ES-I3 (cell line): ENCODE measurements at regions not wholly inside any gene's neighbourhood (a gene's known extent, or its start where the extent isn't known, plus 50 kb on each side); places are given as distances from the start of the nearest gene placed in this dataset.
"Not testable (repeated sequence)": the region's sequence is repeated elsewhere in the genome, so short reads cannot be mapped to it uniquely, and the experiment has no call there.

Experiments used
- H3K36me3 ChIP-seq: 2 replicates; pipeline ENCODE4 v1.6.1; 2013; ENCODE audit warnings: mild to moderate bottlenecking, low read length, control low read depth, moderate library complexity; ENCODE audit not compliant: insufficient read depth
- H3K4me1 ChIP-seq: 2 replicates; pipeline ENCODE4 v1.6.1; 2013; ENCODE audit warnings: mild to moderate bottlenecking, control low read depth, low read length; ENCODE audit not compliant: insufficient read depth
- H3K9ac ChIP-seq: 2 replicates; pipeline ENCODE4 v1.6.1; 2013; ENCODE audit warnings: low read depth, mild to moderate bottlenecking, low read length, moderate library complexity
- H3K9me3 ChIP-seq: 2 replicates; pipeline ENCODE4 v1.6.1; 2013; ENCODE audit warnings: mild to moderate bottlenecking, low read length, moderate library complexity; ENCODE audit not compliant: control insufficient read depth, insufficient read depth

DNA sequence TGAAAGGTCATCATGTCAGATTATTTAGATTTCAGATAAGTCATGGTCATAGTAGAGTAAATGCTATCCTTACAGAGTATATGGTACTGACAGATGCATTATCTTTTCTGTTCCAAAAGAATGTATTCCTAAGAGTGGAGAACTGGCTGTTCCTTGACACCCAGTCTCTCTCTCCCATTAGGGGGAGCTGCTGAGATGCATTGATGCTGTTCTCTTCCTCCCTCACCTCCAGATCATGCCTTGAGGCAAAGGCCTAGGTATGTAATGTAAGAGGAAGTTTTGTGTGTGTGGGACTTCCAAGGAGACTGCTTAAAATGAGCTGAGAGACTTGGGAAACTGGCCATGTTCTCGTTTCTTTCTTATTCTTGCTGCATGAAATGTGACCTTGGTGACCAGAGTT lies 979.5 kb upstream of the CELF4 start:
- H3K9ac ChIP-seq = no peak overlapping the region
- no peaks in the 10 kb centered on the region for H3K4me1 ChIP-seq
- H3K36me3 ChIP-seq = no peaks in the 10 kb centered on the region
- no peaks in the 10 kb centered on the region for H3K9me3 ChIP-seq

DNA sequence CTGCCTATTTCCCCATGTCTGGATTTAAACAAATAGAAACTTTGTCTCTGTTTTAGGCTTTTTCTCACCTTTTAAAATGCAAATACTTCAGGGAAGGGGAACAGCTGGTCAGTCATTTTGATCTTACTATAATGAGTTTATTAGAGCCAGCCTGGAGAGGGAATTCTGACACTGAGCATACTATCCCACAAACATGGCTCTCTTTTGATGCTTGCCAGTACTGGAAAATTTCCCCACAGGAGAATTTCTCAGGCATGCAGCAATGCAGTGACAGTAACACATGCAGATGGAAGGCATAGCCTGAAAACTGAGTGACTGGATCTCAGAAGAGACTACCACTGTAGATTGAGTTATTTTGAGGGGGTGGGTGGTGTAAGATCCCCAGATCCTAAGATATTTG lies 974.3 kb upstream of the CELF4 start:
- H3K36me3 ChIP-seq = no peaks in the 10 kb centered on the region
- H3K9me3 ChIP-seq = no peaks in the 10 kb centered on the region; the same call in 1 of the 2 replicates
- no peak overlapping the region for H3K9ac ChIP-seq
- H3K4me1 ChIP-seq = no peaks in the 10 kb centered on the region

DNA sequence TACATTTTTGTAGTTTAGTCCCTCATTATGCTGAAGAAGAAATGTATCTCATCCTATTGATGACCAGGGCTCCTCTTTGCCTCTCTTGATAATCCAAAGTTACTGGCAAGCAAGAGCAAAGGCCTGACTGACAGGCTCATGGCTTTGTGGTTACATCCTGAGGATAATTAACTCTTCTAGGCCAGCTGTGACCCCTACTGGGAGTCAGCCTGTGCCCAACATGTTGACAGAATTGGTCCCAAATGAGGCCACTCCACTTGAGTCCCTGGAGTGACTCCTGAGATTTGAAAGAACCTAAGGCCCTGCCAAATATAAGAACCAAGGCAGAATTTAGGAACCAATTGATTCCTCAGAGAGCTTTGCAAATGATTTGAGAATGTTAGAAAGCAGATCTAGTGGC lies 973.8 kb upstream of the CELF4 start:
- H3K9me3 ChIP-seq = no peaks in the 10 kb centered on the region; the same call in 1 of the 2 replicates
- H3K9ac ChIP-seq = no peak overlapping the region
- no peaks in the 10 kb centered on the region for H3K36me3 ChIP-seq
- H3K4me1 ChIP-seq = no peaks in the 10 kb centered on the region

DNA sequence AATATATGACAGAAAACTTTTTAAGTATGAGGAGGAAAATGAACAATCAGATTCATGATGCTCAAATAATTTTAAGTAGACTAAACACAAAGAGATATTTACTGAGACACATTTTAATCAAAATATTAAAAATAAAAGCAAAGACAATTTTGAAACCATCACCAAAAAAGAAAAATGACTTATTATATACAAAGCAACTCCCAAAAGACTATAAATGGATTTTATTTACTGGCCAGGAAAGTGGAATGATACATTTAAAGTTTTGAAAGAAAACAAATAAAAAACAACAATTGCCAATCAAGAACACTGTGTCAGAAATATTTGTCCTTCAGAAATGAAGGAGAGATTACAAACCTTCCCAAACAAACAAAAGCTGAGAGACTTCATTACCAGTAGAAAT lies 968.5 kb upstream of the CELF4 start:
- Histone ChIP-seq H3K9ac (no peak overlapping the region), H3K36me3 (no peaks in the 10 kb centered on the region), H3K4me1 (no peaks in the 10 kb centered on the region), H3K9me3 (no peaks in the 10 kb centered on the region; the same call in 1 of the 2 replicates)

DNA sequence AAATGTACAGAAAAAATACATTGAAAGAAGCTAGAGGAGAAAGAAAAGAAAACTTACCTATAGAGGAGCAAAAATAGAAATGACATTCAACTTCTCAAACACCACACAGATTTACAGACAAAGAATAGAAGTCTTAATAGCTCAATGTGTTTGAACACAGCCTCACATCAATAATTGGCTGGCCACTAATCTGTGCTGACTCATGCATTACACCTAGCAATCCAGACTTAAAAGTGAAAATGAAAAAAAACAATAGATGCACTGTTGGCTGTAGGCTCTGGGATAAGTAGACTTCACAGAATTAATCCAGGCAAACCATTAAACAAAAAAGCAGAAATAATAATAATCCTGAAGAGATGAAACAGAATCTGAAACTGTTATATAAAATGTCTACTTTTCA lies 961.3 kb upstream of the CELF4 start:
- no peaks in the 10 kb centered on the region for H3K4me1 ChIP-seq
- H3K9me3 ChIP-seq = no peaks in the 10 kb centered on the region
- H3K36me3 ChIP-seq = no peaks in the 10 kb centered on the region
- H3K9ac ChIP-seq = no peak overlapping the region

DNA sequence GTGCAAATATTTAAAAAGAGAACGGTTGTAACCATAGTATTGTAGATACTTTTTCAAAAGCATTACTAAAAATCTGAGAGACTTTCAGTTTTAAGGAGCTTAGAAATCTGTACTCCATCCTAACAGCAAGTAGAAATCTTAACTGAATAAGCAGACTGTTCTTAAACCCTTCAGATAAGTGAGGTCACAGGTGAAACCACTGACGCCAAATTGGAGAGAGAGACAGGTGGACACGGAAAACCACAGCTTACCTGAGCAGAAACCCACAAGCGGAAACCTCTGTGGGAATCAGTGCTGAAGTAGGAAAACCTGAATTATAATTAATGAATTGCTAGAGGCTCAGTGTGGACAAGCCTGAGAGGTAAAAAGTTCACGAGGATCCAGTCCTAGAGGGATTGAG lies 959.4 kb upstream of the CELF4 start:
- Histone ChIP-seq H3K36me3 (no peaks in the 10 kb centered on the region), H3K4me1 (peaks cover 6% of the 10 kb centered on the region; the same call in 1 of the 2 replicates), H3K9ac (no peak overlapping the region), H3K9me3 (no peaks in the 10 kb centered on the region)

DNA sequence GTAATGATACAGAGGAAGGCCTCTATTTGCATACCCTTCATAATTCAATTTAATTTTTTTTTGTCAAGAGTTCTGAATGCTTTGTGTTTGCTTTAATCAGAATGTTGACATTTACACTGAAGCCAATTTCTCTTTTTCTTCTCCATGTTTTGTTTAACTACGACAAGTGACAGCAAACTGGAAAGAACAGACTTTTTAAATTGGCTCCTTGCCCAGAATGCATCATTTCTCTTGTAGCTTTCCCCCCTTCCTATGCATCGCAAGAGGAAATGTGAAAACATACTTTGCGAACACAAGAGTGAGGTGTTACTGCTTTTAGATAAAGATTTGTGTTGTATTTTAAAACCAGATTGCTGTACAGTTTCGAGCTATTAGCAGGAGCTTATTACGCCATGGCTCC lies 955.2 kb upstream of the CELF4 start:
- H3K4me1 ChIP-seq = peaks cover 7% of the 10 kb centered on the region; the same call in 1 of the 2 replicates
- no peaks in the 10 kb centered on the region for H3K9me3 ChIP-seq
- H3K9ac ChIP-seq = no peak overlapping the region
- H3K36me3 ChIP-seq = no peaks in the 10 kb centered on the region

DNA sequence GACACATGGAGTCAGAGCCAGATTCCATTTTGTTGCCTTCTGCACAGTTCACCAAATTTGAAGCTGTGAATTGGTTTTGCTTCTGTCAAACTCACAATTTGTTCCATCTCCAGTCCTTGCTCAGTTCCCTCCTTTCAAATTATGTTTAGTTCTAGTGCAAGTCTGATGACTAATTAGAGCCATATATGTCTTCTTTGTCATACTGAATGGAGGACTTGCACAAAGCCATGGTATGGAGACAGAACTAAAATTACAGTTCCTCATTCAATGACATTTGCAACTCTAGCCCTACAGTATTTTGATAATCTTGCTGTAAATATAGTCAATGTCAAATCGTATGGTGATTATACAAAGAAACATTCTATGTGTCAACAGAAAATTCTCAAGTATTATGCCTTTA lies 936.9 kb upstream of the CELF4 start:
- Histone ChIP-seq H3K9me3 (no peaks in the 10 kb centered on the region), H3K4me1 (no peaks in the 10 kb centered on the region), H3K36me3 (no peaks in the 10 kb centered on the region), H3K9ac (no peak overlapping the region)

DNA sequence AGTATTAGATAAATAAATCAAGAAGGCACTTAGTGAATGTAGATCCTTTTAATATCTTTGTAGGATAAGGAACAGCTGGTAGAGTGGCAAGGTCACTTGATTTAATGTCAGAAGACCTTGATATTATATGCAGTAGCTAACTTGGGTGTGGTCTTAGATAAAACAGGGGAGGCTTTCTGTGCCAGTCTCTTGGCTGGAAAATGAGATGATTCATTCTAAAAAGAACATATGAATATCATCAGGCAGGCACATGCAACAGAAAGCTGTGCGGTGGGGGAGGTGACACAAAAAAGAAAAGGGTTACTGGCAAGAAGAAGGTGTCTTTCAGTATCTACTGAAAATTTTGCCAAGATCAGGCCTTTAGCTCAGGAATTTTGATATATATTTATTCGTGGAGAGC lies 931.7 kb upstream of the CELF4 start:
- Histone ChIP-seq H3K4me1 (no peaks in the 10 kb centered on the region), H3K9ac (no peak overlapping the region), H3K36me3 (no peaks in the 10 kb centered on the region), H3K9me3 (no peaks in the 10 kb centered on the region)

DNA sequence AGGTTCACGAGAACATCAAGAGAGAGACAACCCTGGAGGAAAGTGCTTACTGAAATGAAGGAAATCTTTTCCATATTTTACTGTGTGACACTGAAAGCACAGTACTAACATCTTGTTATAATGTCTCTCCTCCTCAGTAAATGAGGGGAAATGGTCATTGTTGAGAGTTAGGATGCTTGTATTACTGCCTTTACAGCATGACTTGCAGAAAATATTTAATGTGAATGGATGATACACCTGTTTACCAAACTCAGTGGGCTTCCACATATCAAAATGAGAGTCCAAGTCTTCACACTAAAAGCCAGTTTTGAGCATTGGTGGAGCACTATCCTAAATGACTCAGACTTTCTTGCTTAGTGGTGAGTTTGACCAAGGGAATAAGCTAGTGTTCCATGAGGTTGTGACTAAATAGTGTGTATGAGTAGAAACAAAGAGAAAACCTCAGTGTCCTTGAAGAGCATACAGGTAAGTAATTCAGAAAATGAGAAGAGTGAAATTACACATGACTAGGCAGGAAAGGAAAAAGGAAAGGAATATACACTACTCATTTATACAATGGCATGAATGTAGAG lies 930.7 kb upstream of the CELF4 start:
- no peaks in the 10 kb centered on the region for H3K36me3 ChIP-seq
- H3K9me3 ChIP-seq = no peaks in the 10 kb centered on the region
- no peaks in the 10 kb centered on the region for H3K4me1 ChIP-seq
- H3K9ac ChIP-seq = no peak overlapping the region

DNA sequence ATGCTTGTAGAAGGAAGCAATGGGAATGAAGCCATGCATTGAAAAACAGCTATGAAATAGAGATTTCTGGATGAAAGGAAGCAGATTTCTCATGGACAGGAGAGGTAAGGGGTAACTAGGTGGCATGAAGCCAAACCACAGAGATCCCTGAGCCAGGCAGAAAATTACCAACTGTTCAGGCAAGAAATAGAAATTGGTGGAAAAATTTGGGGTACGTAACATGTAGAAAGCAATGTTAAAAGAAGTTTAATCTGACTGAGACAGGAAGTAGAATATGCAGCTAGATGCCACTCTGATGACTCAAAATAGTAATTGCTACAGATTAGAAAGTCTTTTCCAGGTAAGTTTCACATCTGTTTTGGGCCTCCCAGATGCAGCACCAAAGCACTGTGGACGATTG lies 928.5 kb upstream of the CELF4 start:
- no peaks in the 10 kb centered on the region for H3K4me1 ChIP-seq
- no peak overlapping the region for H3K9ac ChIP-seq
- no peaks in the 10 kb centered on the region for H3K36me3 ChIP-seq

DNA sequence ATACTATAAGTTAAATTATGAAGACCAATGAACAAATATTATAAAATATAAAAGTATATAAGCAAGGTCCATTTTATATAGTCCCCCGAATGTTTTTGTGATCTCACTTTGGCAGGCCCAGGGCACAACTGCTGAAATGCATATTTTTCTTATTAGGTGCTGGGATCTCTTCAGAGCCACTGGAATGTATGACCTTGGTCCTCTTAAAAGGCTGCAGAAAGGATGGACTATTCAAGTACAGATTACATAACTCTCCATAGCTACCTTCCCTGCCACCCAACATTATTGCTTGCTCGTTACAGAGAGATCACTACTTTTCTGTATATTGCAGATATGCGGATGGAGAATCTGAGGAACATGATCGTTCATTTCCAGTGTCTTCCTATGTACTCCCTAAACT lies 925.6 kb upstream of the CELF4 start:
- Histone ChIP-seq H3K9ac (no peak overlapping the region), H3K36me3 (no peaks in the 10 kb centered on the region)

More for the DNA sequence above, 928.5 kb upstream of the CELF4 start:
- H3K9me3 ChIP-seq = no peaks in the 10 kb centered on the region

DNA sequence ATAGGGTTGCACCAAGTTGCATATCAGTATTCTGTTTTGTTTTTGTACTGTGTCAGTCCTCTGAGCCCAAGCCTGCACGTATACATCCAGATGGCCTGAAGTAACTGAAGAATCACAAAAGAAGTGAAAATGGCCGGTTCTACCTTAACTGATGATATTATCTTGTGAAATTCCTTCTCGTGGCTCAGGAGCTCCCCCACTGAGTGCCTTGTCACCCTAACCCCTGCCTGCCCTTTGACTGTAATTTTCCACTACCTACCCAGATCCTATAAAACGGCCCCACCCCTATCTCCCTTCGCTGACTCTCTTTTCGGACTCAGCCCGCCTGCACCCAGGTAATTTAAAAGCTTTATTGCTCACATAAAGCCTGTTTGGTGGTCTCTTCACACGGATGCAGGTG lies 924.1 kb upstream of the CELF4 start:
- not testable (repeated sequence) for H3K9ac ChIP-seq

More for the DNA sequence above, 925.6 kb upstream of the CELF4 start:
- no peaks in the 10 kb centered on the region for H3K4me1 ChIP-seq
- no peaks in the 10 kb centered on the region for H3K9me3 ChIP-seq

DNA sequence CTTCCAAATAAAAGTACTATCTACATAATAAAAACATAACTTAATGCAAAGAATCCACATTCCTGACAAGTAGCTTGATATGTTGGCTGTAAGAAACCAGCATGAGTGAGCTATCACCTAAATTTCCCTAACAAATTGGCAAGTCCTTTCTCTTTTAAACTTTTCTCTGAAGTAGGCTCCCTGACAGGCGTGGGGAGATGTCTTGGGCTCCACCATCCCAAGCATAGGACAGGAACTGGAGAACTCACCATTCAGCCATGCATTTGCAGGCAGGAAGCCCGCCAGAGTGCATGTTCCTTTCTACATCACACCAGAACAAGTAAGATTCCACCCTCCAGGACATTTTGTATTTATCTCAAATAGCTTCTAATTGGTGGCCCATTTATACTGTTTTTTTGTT lies 921.9 kb upstream of the CELF4 start:
- Histone ChIP-seq H3K9me3 (no peaks in the 10 kb centered on the region), H3K9ac (no peak overlapping the region), H3K4me1 (no peaks in the 10 kb centered on the region), H3K36me3 (no peaks in the 10 kb centered on the region)

More for the DNA sequence above, 924.1 kb upstream of the CELF4 start:
- H3K4me1 ChIP-seq, H3K9me3 ChIP-seq, H3K36me3 ChIP-seq: not testable (repeated sequence)

DNA sequence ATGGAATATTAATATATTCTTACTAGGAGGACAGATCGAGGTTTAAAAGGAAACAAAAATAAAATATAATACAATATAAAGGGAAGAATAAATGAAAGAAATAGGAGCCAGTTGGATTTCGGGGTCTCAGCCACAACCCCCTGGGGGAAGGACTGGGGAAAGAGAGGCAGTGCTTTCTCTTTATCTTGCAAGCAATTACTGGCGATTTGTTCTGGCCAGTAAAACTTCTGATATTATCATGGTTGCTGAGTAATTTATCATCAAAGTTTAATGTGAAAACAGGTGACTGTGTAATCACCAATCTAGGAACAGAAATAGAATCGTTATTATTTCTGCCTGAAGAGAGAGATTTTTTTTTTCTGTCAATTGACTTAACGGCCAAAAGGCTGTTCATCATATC lies 917.7 kb upstream of the CELF4 start:
- Histone ChIP-seq H3K36me3 (no peaks in the 10 kb centered on the region), H3K4me1 (no peaks in the 10 kb centered on the region), H3K9me3 (no peaks in the 10 kb centered on the region), H3K9ac (no peak overlapping the region)

DNA sequence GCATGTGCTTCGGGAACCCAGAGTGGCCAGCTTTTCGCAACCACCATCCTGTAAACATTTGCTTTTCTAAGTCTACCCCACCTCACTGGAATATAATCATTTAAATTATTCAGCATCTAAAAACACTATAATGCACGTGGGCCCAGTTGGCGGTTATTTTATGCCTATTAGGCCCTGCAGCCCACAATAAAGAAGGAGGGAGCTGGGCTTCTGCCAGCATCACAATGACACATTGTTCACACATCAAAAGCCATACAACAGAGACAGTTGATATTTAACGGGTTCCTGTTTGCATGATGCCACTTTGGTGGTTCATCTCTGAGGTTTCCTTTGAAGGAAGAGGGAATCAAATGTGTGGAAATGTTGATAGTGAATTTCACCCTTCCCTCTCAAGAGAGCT lies 916.0 kb upstream of the CELF4 start:
- Histone ChIP-seq H3K4me1 (no peaks in the 10 kb centered on the region), H3K36me3 (no peaks in the 10 kb centered on the region), H3K9ac (no peak overlapping the region), H3K9me3 (no peaks in the 10 kb centered on the region)
